Heart left ventricle (tissue), 13 donors: ENCODE measurements at regions not wholly inside any gene's neighbourhood (a gene's known extent, or its start where the extent isn't known, plus 50 kb on each side); places are given as distances from the start of the nearest gene placed in this dataset.

Experiments used
- POLR2A ChIP-seq, 2 donors: fragments of 450-650 bp; IDR thresholded peaks; one replicate each; pipeline ENCODE4 v1.6.1; 2017; ENCODE audit warnings: antibody characterized with exemption in 2 of 2, mild to moderate bottlenecking in 2 of 2, moderate library complexity in 2 of 2
- TF ChIP-seq, protein P1 (sequence below), 12 donors: fragments of 200-600 bp; sonication (generic) in 4 of 12; IDR thresholded peaks; one replicate each; pipeline versions ENCODE4 v1.5.0 to v1.8.0; 2018 to 2022; ENCODE audit warnings: antibody characterized with exemption in 12 of 12, mild to moderate bottlenecking in 5 of 12
- donor health status: ischemic (EF 13 %, LVEDD 7.1; RV severe dilation, severe dysfunction).
- donor health status: DM: no; HTN: yes; CAD: no.
- donor health status: DM: no; HTN: no; CAD: no.
- donor health status: ischemic (EF 25% LVEDD 6.9; RV normal size, moderate dysfunction).
- donor health status: ischemic (EF 25% LVEDD 5.7; RV mildly dilated, moderate dysfunction).
- donor health status: ischemic (EF 35%, LVEDD 5.7; RV mildly dilated, moderate dysfunction).
- donor health status: nonischemic (EF 11% LVEDD 7.7; RV severe dilation, severe dysfunction).
- donor health status: DM: yes; HTN: yes; CAD: no.
- donor health status: PGD.
- donor health status: ischemic (EF 29% LVEDD 5.4; RV normal size, mild dysfunction).
- donor health status: nonischemic (EF 23%, LVEDD 6.1; RV moderate dilation, normal function).

DNA sequence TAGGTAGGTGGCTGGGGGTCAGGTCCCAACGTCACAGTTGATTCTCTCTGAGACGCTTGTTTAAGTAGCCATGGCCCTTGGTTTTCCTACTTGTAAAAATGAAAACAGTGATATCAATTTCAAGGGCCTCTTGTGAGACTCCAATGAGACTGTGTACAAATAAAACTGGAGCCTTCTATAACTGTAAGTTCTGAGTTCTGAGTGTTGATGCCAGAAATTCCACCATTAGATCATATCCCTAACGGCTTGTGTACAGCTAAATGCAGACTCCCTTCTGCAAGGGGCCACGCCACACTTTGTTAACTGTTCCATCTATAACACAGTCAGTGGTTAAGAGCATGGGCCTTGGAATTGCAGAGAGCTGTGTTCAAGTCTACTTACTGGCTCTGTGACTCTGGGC lies 267.3 kb downstream of the TLE3 start:
- TF ChIP-seq, protein P1, sequence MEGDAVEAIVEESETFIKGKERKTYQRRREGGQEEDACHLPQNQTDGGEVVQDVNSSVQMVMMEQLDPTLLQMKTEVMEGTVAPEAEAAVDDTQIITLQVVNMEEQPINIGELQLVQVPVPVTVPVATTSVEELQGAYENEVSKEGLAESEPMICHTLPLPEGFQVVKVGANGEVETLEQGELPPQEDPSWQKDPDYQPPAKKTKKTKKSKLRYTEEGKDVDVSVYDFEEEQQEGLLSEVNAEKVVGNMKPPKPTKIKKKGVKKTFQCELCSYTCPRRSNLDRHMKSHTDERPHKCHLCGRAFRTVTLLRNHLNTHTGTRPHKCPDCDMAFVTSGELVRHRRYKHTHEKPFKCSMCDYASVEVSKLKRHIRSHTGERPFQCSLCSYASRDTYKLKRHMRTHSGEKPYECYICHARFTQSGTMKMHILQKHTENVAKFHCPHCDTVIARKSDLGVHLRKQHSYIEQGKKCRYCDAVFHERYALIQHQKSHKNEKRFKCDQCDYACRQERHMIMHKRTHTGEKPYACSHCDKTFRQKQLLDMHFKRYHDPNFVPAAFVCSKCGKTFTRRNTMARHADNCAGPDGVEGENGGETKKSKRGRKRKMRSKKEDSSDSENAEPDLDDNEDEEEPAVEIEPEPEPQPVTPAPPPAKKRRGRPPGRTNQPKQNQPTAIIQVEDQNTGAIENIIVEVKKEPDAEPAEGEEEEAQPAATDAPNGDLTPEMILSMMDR (IDR thresholded peaks at IDR 0.05): no peak
- no peak for TF ChIP-seq POLR2A (IDR thresholded peaks at IDR 0.05)
